HUES64 (cell line): ENCODE measurements at regions not wholly inside any gene's neighbourhood (a gene's known extent, or its start where the extent isn't known, plus 50 kb on each side); places are given as distances from the start of the nearest gene placed in this dataset.

Experiments used
- H3K27ac ChIP-seq: 2 replicates; pipeline ENCODE4 v1.7.0; 2013; ENCODE audit warnings: low read depth, low read length, inconsistent platforms
- H3K27me3 ChIP-seq: 2 replicates; pipeline ENCODE4 v1.6.1; 2013; ENCODE audit warnings: mild to moderate bottlenecking, low read length; ENCODE audit not compliant: insufficient read depth
- H3K36me3 ChIP-seq: 2 replicates; pipeline ENCODE4 v1.6.1; 2013; ENCODE audit warnings: mild to moderate bottlenecking, low read length; ENCODE audit not compliant: insufficient read depth
- H3K4me1 ChIP-seq: 2 replicates; pipeline ENCODE4 v1.6.1; 2013; ENCODE audit warnings: mild to moderate bottlenecking, low read length, moderate library complexity; ENCODE audit not compliant: insufficient read depth
- H3K4me3 ChIP-seq: 2 replicates; pipeline ENCODE4 v1.5.1; 2013; ENCODE audit warnings: mild to moderate bottlenecking, low read length, moderate library complexity
- H3K9ac ChIP-seq: 2 replicates; pipeline ENCODE4 v1.6.1; 2013; ENCODE audit warnings: mild to moderate bottlenecking, low read depth, low read length
- H3K9me3 ChIP-seq: 2 replicates; pipeline ENCODE4 v1.6.1; 2013; ENCODE audit warnings: low read depth, low read length; ENCODE audit not compliant: insufficient read depth
- WGBS: fragments of 150-250, 120-280 bp; methylation state at CpG from one replicate; pipeline ENCODE4 v1.1.7; 2013; ENCODE audit warnings: missing lambda C conversion rate; 5-methylcytosine and 5-hydroxymethylcytosine counted together

- no peak overlapping the region for H3K9ac ChIP-seq
- H3K4me3 ChIP-seq: no peak overlapping the region
- no peaks in the 10 kb centered on the region for H3K27me3 ChIP-seq
- 92% methylated on average over 4 of the region's 5 CpGs for WGBS
- H3K9me3 ChIP-seq: no peaks in the 10 kb centered on the region
- H3K27ac ChIP-seq: no peak overlapping the region
- H3K36me3 ChIP-seq: no peaks in the 10 kb centered on the region
- peaks cover 4% of the 10 kb centered on the region; the same call in 1 of the 2 replicates for H3K4me1 ChIP-seq
Observed at GRCh38 chr2:47315475-47315874, 53.6 kb upstream of the EPCAM start.

GRCh38 chr2:47313728-47314127 is 55.4 kb upstream of the EPCAM start:
- Histone ChIP-seq H3K4me1 (peaks cover 11% of the 10 kb centered on the region), H3K36me3 (no peaks in the 10 kb centered on the region), H3K9ac (no peak overlapping the region), H3K27ac (no peak overlapping the region), H3K27me3 (no peaks in the 10 kb centered on the region), H3K4me3 (no peak overlapping the region), H3K9me3 (no peaks in the 10 kb centered on the region)
- WGBS: 84% methylated on average over 2 of the region's 2 CpGs

DNA sequence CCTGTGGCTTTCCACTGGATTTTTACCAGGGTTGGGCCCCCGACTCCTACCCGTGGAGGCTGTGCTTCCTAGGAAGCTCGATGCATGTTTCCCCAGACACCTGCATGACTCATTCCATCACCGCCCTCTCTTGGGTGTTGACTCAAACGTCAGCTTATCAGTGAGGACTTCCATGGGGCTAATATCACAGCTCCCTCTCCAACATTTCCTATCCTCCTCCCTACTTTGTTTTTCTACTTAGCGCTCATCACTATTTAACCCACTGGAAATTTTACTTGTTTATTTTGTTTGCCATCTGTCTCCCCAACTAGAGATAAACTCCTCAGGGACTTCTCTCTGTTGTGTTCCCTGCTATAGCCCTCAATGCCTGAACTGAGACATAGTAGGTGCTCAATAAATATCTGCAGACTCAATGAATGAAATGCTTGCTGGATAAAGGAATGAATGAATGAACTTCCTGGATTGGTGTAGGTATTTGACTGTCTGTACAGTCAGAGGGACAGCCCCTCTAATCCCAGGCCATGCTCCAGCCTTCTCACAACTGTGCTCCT is 55.9 kb upstream of the EPCAM start:
- Histone ChIP-seq H3K27ac (no peak overlapping the region), H3K4me1 (peaks cover 11% of the 10 kb centered on the region), H3K4me3 (no peak overlapping the region), H3K27me3 (no peaks in the 10 kb centered on the region), H3K9me3 (no peaks in the 10 kb centered on the region), H3K36me3 (no peaks in the 10 kb centered on the region), H3K9ac (no peak overlapping the region)
- 60% methylated on average over 6 of the region's 6 CpGs for WGBS

DNA sequence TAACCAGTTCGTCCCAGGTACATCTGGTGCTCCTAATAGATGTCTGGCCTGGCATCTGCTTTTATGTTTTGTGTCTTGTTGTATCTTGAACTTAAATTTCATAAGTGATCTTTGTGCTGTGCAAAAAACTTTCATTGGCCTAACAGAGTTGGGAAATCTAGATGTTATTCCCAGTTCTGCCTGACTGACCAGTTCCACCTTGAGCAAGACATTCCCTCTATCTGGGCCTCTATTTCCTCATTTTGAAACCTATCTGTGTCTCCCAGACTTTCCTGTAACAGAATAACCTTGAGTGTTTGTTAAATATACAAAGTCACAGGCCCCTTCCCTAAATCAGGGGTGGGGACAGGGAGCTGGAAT is 56.6 kb upstream of the EPCAM start:
- no peaks in the 10 kb centered on the region for H3K9me3 ChIP-seq
- WGBS: 89% methylated on average over 1 of the region's 1 CpG
- H3K4me1 ChIP-seq: peaks cover 11% of the 10 kb centered on the region
- no peaks in the 10 kb centered on the region for H3K36me3 ChIP-seq
- H3K27me3 ChIP-seq: no peaks in the 10 kb centered on the region
- H3K9ac ChIP-seq: no peak overlapping the region
- no peak overlapping the region for H3K27ac ChIP-seq
- H3K4me3 ChIP-seq: no peak overlapping the region

DNA sequence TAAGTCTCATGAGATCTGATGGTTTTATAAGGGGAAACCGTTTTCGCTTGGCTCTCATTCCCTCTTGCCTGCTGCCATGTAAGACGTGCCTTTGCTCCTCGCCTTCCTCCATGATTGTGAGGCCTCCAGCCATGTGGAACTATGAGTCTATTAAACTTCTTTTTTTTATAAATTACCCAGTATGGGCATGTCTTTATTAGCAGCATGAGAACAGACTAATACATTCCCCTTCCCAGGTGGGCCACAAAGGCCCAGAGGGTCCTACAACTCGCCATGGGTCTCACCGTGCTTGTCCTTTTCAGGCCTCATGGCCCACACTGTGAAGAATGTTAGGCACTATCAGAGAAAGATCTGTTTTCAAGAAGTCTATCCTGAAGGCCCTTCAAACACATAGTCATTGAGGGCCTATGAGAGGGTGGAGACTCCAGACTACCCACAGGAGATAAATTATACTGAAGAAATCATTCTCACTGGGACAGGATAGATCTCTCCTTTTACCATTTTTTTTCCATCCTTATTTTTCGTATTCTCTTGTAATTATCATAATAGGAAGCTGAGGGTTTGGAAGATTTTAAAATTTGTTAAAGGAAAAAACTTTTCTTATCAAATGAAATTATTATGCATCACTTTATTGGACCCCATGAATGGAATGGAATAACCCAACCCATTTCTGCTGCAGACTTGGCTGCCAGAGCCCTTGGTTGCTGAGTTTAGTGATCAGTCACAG is 57.2 kb upstream of the EPCAM start:
- H3K9ac ChIP-seq: no peak overlapping the region
- H3K4me1 ChIP-seq: peaks cover 11% of the 10 kb centered on the region
- 93% methylated on average over 6 of the region's 7 CpGs for WGBS
- no peaks in the 10 kb centered on the region for H3K36me3 ChIP-seq
- no peak overlapping the region for H3K4me3 ChIP-seq
- no peaks in the 10 kb centered on the region for H3K27me3 ChIP-seq
- H3K27ac ChIP-seq: no peak overlapping the region
- no peaks in the 10 kb centered on the region for H3K9me3 ChIP-seq

DNA sequence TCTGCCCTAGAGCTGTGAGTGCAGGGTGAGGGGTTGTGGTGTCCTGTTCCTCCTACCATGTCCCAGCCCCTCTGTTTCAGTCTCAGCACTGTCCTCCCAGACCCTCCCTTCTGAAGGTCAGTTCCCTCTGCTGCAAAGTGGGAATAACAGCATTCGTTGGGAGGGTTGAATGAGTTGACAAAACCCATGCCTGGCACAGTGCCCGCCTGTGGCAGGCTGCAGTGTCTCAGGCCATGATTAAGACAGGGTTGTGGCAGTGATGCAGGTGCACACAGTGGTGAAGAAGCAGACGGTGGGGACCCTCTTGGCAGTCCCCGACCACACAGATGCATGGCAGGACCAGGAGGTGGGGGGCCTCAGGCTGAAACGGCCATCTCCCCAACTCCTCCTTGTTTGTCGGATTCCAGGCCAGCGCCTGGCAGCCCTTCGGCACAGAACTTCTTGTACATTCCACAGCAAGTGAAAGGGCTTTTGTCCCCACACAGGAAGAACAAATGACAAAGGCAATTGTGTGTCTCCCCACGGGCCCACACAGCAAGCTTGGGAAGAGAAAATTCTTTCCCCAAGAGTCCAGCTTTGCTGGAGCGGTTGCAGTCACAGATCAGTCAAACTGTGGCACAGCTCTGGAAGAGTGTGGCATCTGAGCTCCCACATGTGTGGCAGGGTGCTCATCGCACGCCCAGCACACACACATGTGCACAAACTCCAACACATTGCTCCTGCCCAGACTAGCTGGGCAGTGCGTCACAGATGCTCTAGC is 58.1 kb upstream of the EPCAM start:
- H3K9ac ChIP-seq: no peak overlapping the region

DNA sequence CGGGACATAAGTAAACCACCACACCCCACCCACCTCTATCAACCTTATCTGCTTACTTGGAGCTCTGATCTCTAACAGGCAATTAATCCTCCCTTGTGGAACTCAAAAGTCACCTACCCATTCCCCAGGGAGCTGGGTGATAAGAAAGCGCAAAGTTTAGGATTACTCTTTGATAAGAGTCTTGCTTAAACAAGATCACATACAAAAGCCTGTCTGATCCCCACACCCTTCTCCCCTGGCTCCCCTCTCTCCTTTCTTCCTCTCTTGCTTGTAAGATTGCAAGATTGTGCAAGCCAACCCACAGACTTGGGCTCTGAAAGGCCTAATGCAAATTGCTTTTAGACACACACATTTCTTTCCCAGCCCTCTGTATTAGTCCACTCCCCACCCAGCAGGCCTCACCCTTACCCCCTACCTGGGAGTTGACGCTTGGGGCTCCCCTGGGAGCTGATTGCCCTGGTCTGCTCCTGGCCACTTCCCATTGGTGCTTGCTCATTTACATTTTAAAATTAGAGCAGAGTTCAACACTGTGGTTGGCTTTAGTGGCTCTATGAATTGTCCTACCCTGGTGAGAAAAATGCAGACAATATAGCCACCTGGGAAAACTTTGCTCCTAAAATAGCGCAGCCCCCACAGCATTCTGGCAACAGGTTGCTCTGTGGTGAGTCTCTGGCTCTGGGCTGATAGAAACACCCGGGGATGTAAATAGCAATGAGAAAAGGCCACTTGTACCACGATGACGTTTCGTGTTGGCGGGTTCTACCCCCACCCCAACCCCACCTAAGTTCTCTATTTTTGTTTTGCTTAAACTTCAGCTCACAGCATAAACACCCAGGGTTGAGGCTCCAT is 58.9 kb upstream of the EPCAM start:
- no peaks in the 10 kb centered on the region for H3K36me3 ChIP-seq
- peaks cover 11% of the 10 kb centered on the region for H3K4me1 ChIP-seq
- no peaks in the 10 kb centered on the region for H3K9me3 ChIP-seq
- H3K9ac ChIP-seq: no peak overlapping the region
- no peaks in the 10 kb centered on the region for H3K27me3 ChIP-seq
- H3K27ac ChIP-seq: peak overlapping the region; percentile 37; the same call in 1 of the 2 replicates
- 67% methylated on average over 9 of the region's 9 CpGs for WGBS
- no peak overlapping the region for H3K4me3 ChIP-seq

More for the DNA sequence above, 58.1 kb upstream of the EPCAM start:
- no peaks in the 10 kb centered on the region for H3K9me3 ChIP-seq
- peak overlapping the region; percentile 37; the same call in 1 of the 2 replicates for H3K27ac ChIP-seq
- 87% methylated on average over 13 of the region's 13 CpGs for WGBS
- H3K27me3 ChIP-seq: no peaks in the 10 kb centered on the region
- H3K4me3 ChIP-seq: no peak overlapping the region
- H3K36me3 ChIP-seq: no peaks in the 10 kb centered on the region
- H3K4me1 ChIP-seq: peaks cover 11% of the 10 kb centered on the region

GRCh38 chr2:47309472-47309951 is 59.6 kb upstream of the EPCAM start:
- no peaks in the 10 kb centered on the region for H3K9me3 ChIP-seq
- no peaks in the 10 kb centered on the region for H3K27me3 ChIP-seq
- no peak overlapping the region for H3K4me3 ChIP-seq
- H3K36me3 ChIP-seq: no peaks in the 10 kb centered on the region
- 86% methylated on average over 4 of the region's 5 CpGs for WGBS
- no peak overlapping the region for H3K9ac ChIP-seq
- peaks cover 11% of the 10 kb centered on the region for H3K4me1 ChIP-seq
- H3K27ac ChIP-seq: no peak overlapping the region

GRCh38 chr2:47307066-47307465 is 62.0 kb upstream of the EPCAM start:
- H3K9ac ChIP-seq: no peak overlapping the region
- no peak overlapping the region for H3K4me3 ChIP-seq
- H3K27ac ChIP-seq: no peak overlapping the region
- H3K4me1 ChIP-seq: peaks cover 21% of the 10 kb centered on the region
- H3K36me3 ChIP-seq: no peaks in the 10 kb centered on the region
- no peaks in the 10 kb centered on the region for H3K9me3 ChIP-seq
- no peaks in the 10 kb centered on the region for H3K27me3 ChIP-seq

DNA sequence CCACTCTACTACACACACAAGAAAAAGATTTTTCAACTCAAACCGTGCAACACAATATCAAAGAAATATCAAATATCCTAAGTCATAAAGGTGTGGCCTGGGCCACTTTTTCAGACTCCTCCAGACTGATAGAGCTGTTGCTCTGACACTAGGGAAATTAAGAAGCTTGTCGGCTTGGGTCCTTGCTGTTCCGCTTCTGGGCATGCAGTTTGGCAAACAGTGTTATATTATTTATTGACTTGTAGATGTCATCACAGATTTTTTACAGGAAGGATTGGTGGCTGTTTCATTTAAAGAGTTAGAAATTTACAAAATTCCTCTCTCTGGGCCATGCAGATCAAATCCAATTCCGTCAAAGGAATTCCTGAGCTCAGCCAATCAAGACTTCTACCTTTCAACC is 64.5 kb upstream of the EPCAM start:
- H3K4me3 ChIP-seq: no peak overlapping the region
- H3K4me1 ChIP-seq: peaks cover 13% of the 10 kb centered on the region
- H3K27ac ChIP-seq: no peak overlapping the region
- no peaks in the 10 kb centered on the region for H3K36me3 ChIP-seq
- H3K9ac ChIP-seq: no peak overlapping the region
- H3K27me3 ChIP-seq: no peaks in the 10 kb centered on the region
- WGBS: 78% methylated on average over 4 of the region's 4 CpGs
- H3K9me3 ChIP-seq: no peaks in the 10 kb centered on the region
